SK-MEL-5 (cell line): ENCODE measurements at regions not wholly inside any gene's neighbourhood (a gene's known extent, or its start where the extent isn't known, plus 50 kb on each side); places are given as distances from the start of the nearest gene placed in this dataset.
"Not testable (repeated sequence)": the region's sequence is repeated elsewhere in the genome, so short reads cannot be mapped to it uniquely, and the experiment has no call there.

Source experiments
- DNase-seq: peaks from one replicate; pipeline ENCODE4 v3.0.0-alpha.2; 2016; ENCODE audit warnings: low read depth, low spot score
- in situ Hi-C: cut with HindIII; loops from 2 replicates; pipeline ENCODE4 v1.10.0; 2016; ENCODE audit warnings: low sequenced_read_pairs, high pct_unique_total_duplicates, low pct_unique_long_range_greater_than_20kb

DNA sequence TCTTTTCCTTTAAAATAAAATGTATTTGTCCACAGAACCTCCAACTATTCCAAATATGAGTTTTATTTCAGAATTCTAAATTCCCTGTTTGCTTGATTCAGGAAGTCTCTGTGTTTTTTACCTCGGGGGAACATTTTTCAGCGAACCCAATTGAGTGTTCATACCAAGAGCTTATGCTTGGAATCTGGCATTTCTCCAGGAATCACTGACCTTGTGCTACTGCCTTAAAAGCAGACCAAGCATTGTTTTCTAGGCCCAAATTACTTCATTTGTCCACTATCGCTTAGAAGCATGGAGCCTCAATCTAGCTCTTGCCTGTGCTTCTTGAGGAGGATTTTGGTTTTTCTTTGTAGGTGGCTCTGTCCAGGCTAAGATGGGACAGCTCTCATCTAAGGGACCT, 59.4 kb downstream of the EBLN1 start:
- in situ Hi-C loops: no loop called here
- DNase-seq: no peak

DNA sequence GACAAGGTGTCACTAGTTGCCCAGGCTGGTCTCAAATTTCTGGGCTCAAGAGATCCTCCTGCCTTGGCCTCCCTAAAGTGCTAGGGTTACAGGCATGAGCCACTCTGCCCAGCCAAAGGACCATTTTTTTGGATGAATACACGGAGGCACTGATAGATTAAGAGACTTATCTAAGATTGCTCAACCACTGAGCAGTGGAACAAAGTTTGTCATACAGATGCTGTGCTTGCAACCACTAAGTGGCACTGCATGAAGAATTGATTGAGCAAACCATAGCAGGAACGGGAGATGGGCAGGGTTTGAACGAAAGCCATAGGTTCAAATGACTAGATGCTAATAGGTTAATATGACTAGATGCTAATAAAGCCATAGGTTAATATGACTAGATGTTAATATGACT, 61.1 kb downstream of the EBLN1 start:
- in situ Hi-C loops: no loop called here
- no peak for DNase-seq

DNA sequence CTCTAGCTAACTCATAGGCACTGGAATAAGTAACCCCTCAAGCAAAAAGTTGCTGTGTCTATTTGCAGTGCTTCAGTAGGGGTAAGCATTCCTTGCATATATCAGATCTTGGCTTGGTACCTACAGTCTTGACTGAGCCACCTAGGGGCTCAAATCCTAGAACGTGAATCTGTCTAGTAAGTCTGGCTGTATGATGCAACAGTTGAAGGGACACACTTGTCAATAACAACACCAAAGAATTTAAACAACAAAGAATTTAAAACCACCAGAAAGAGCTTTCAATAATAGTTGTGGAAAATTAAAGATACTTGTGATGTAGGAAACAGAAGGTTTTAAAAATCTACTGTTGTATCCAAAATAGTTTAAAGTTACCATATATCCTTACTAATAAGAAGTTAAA, 65.4 kb downstream of the EBLN1 start:
- in situ Hi-C loops: no loop called here
- no peak for DNase-seq

DNA sequence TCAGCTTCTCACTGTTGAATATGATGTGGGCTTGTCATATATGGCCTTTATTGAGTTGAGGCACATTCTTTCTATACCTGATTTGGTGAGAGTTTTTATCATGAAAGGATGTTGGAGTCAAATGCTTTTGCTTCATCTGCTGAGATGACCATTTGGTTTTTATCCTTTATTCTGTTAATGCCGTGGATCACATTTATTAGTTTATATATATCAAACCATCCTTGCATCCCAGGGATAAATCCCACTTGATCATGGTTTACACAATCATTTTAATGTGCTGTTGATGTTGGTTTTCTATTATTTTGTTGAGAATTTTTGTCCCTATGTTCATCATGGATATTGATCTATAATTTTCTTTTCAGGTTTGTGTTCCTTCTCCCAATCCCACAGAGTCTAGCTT, 67.0 kb downstream of the EBLN1 start:
- in situ Hi-C loops: no loop called here
- no peak for DNase-seq

DNA sequence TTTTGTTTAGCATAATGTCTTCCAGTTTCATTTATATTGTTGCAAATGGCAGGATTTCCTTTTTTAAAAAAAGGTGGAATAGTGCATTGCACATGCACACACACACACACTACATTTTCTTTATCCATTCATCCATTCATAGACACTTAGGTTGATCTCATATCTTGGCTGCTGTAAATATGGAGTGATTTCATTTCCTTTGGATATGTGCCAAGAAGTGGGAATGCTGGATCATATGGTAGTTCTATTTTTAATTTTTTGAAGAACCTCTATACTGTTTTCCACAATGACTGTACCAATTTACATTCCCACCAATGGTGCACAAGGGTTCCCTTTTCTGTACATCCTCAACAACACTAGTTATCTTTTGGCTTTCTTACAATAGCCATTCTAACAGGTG, 68.9 kb downstream of the EBLN1 start:
- DNase-seq: peak; percentile 41
- in situ Hi-C loops: no loop called here

DNA sequence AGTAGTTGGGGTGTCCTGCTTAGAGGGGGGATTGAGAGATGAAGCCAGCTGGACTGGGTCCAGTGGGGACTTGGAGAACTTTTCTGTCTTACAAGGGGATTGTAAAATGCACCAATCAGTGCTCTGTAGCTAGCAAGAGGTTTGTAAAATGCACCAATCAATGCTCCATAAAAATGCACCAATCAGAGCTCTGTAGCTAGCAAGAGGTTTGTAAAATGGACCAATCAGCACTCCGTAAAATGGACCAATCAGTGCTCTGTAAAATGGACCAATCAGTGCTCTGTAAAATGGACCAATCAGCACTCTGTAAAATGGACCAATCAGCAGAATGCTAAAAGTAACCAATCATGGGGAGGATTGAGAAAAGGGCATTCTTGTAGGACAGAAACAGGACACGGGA, 71.9 kb downstream of the EBLN1 start:
- in situ Hi-C loops: not testable (repeated sequence)

DNA sequence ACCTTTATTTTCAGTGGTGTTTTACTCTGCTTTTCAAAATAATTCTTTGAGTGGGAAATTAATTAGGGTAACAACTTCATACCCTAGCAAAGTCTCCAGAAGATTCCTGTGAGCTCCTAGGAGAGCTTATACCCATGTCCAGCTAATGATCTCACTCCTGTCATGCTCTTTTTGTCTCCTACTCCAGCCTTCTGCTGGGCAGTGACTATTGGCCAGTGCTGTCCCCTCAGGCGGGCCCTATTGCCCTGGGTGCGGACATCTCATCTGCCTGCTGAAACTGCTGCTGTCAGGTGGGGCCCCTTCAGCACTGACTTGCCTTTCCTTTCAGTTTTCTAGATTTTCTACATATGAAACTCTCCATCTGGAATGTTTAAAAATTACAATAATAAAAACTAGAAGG, 80.3 kb downstream of the EBLN1 start:
- in situ Hi-C loops: no loop called here

More for the DNA sequence above, 71.9 kb downstream of the EBLN1 start:
- not testable (repeated sequence) for DNase-seq

DNA sequence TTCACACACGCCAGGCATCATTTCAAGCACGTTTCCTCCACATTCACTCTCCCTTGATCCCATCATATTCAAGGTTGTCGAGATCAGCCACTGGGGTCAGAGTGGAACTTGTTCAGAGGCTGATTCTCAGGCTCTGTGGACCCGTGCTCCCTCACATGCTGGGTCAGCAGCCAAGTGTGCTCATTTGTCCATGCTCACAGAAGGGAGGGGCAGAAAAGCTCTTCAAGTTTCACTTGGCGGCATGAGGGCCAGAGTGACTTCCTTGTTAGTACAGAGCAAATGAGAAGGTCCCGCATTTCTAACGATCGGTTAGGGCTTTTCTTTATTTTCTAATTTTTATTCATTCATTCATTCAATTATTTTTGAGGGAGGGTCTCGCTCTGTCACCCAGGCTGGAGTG, 82.2 kb downstream of the EBLN1 start:
- in situ Hi-C loops: no loop called here
- no peak for DNase-seq

More for the DNA sequence above, 80.3 kb downstream of the EBLN1 start:
- no peak for DNase-seq

DNA sequence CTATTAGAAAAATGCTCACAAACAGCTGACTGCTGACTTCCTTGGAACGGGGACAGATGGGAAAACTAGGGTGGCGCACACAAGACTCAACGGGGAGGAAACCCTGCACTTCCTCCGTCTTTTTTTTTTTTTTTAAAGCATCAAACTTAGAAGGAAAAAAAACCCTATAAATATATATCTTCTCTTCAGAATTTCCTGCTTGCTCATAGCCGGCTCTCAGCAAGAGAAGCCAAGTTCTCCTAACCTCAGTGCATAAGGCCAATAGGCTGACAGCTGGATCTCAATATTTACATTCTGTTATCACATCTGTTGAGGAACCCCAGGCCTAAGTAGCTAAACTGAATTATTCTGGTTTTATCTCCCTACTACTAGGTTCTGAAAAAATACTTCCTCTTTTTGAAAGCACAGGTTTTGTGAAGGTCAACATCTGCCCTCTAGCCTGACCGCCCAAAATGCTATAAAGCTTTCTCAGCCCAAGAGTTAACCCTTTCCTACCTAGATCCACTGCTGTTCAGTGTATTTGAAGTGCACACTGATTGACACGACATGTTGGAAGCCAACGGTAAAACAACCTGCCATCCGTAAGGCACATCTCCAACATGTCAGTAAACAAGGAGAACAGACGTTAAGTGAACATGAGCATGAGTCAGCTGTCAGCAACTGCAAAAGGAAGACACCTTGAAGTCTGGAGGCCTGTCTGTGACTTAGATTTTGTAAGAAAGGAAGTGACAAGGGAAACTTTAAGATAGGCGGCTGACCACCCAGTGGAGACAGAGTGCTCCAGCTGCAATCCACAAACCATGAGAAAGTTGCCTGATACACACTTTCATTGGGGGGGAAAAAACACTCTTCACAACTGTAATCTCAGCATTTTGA, 83.8 kb downstream of the EBLN1 start:
- in situ Hi-C loops: no loop called here
- DNase-seq: no peak

DNA sequence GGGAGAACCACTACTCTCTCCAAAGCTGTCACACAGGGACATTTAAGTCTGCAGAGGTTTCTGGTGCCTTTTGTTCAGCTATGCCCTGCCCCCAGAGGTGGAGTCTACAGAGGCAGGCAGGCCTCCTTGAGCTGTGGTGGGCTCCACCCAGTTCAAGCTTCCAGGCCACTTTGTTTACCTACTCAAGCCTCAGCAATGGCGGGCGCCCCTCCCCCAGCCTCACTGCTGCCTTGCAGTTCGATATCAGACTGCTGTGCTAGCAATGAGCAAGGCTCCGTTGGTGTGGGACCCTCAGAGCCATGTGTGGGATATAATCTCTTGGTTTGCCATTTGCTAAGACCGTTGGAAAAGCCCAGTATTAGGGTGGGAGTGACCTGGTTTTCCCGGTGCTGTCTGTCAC, 87.0 kb downstream of the EBLN1 start:
- in situ Hi-C loops: not testable (repeated sequence)

DNA sequence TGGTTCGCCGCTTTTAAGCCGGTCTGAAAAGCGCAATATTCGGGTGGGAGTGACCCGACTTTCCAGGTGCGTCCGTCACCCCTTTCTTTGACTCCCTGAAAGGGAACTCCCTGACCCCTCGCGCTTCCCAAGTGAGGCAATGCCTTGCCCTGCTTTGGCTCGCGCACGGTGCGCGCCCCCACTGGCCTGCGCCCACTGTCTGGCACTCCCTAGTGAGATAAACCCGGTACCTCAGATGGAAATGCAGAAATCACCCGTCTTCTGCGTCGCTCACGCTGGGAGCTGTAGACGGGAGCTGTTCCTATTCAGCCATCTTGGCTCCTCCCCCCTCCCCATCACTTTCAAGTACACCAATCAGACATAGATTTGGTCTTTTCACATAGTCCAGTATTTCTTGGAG, 88.2 kb downstream of the EBLN1 start:
- in situ Hi-C loops, DNase-seq: not testable (repeated sequence)

More for the DNA sequence above, 87.0 kb downstream of the EBLN1 start:
- not testable (repeated sequence) for DNase-seq

DNA sequence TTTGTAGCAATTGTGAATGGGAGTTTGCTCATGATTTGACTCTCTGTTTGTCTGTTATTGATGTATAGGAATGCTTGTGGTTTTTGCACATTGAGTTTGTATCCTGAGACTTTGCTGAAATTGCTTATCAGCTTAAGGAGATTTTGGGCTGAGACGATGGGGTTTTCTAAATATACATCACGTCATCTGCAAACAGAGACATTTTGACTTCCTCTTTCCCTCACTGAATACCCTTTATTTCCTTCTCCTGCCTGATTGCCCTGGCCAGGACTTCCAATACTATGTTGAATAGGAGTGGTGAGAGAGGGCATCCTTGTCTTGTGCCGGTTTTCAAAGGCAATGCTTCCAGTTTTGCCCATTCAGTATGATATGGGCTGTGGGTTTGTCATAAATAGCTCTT, 96.6 kb downstream of the EBLN1 start:
- DNase-seq, in situ Hi-C loops: not testable (repeated sequence)

DNA sequence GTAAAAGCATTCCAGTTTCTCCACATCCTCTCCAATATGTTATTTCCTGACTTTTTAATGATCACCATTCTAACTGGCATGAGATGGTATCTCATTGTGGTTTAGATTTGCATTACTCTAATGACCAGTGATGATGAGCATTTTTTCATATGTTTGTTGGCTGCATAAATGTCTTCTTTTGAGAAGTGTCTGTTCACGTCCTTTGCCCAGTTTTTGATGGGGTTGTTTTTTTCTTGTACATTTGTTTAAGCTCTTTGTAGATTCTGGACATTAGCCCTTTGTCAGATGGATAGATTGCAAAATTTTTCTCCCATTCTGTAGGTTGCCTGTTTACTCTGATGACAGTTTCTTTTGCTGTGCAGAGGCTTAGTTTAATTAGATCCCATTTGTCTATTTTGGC, 97.7 kb downstream of the EBLN1 start:
- in situ Hi-C loops, DNase-seq: not testable (repeated sequence)

DNA sequence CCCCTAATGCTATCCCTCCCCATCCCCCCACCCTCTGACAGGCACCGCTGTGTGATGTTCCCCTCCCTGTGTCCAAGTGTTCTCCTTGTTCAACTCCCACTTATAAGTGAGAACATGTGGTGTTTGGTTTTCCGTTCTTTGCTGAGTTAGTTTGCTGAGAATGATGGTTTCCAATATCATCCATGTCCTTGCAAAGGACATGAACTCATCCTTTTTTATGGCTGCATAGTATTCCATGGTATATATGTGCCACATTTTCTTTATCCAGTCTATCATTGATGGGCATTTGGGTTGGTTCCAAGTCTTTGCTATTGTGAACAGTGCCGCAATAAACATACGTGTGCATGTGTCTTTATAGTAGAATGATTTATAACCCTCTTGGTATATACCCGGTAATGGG, 98.2 kb downstream of the EBLN1 start:
- in situ Hi-C loops, DNase-seq: not testable (repeated sequence)

DNA sequence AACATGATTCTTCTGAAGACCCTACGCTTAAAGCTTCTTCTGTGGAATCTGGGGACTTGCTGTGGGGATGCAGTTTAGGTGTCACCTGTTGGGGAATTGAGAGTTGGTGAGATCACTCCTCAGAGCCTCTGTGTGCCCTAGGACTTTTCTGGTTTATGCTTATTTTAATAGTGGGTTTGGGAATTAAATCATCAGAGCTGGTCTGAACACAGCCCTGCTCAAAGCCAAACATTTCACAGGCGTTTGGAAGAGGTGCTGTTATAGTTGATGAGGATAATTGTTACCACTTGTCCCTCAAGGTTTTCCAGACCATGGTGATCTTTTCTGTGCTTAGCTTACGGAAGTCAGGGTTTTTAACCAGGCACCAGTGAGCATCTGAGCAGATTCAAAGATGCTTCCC, 106.1 kb downstream of the EBLN1 start:
- in situ Hi-C loops: no loop called here
- no peak for DNase-seq

DNA sequence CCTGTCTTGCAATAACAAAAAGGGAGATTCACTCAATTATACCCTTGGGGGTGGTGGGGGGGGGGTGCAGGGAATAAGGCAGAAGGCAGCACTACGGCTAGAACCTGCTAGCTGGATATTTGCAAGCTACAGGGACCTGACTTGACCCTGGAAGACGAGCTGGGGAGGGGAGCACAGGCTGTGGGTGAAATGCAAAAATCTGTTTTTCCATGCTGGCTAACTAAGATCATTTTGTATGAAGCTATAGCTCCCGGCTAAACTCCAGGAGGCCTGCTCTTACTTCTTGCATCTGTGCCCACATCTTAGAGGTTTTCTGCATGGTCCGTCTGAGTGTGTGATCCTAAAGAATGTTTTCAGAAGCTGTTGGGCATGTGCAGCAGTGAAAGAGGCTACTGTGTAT, 106.6 kb downstream of the EBLN1 start:
- DNase-seq: no peak
- in situ Hi-C loops: no loop called here

DNA sequence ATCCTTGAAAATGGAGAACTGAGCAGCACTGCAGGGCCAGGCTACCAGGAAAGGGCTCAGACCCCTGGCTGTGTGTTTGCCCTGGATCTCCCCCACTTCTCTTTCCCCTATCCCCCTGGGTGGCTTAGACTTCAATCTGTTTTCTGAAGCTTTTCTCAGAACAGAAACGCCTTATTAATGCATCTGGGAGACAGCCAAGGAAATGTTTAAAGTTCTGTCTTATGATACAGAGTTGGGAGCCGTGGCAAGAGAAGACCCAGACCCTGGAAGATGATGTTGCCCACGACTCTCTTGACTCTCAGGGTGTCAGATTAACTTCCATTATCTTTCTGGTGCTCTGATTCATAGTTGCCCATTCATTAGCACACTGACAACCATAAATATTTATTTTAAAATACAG, 107.1 kb downstream of the EBLN1 start:
- in situ Hi-C loops: no loop called here
- DNase-seq: no peak

DNA sequence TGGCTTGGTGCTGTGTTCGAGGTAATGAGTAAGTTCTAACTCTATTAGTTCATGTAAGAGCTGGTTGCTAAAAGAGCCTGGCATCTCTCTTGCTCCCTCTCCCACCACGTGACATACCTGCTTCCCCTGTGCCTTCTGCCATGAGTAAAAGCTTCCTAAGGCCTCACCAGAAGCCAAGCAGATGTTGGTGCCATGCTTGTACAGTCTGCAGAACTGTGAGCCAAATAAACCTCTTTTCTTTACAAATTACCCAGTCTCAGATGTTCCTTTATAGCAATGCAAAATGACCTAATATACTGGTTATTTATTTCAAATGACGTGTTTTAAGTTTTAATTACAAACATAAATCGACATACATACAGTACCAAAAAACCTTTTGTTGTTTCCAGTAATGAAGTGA, 101.7 kb upstream of the DNAJC1 start:
- DNase-seq: no peak
- in situ Hi-C loops: no loop called here

DNA sequence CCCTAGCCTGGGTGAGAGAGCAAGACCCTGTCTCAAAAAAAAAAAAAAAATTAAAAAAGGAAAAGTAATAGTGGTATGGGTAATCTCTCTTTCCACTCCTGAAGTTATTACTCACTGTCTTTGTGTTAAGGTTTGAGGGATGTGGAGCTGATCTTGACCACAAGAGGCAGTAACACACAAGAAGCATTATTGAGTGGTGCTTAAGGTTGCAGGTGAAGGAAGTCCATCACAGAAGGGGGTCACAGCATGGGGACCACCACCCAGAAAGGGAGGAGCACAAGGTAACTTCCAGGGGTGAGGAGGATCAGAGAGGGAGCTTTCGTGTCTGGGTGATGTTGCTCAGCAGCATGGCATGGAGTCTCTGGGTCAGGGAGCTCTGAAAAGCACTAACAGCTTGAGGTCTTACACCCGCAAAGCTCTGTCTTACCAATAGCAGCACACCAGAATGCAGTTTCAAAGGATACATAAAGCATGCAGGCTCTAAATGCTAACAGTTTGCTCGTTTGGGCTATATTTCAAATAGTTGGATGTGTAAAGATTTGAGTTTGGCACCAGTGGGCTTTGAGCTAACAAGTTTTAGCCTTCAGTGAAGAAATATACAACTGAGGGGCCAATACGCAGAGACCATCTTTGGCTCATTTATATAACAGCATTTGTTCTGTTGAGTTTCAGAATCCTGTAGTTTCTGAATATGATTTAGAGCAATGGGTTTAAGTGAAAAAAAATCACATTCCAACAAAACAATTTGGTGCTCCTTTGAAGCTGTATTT, 100.4 kb upstream of the DNAJC1 start:
- in situ Hi-C loops: no loop called here
- peak; percentile 17 for DNase-seq
